ENCODE measurements at regions not wholly inside any gene's neighbourhood (a gene's known extent, or its start where the extent isn't known, plus 50 kb on each side); places are given as distances from the start of the nearest gene placed in this dataset.

DNA sequence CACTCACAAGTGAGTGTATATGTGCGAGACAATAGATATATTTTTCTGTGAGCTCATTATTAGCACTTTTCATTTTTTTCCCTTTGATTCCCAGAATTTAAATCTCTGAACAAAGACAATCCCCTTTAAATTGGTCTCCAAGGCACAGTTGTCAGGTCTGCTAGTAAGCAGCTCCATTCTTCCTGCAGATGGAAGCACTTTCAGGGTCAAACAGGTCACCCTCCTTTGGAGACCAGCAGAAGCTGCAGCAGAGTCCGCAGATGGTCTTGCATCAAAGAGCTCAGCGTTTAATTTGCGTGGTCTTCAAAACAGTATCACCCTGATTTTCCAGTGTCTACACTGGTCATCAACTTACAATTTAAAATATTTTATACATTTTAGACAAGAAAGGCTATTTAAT, 543.8 kb downstream of the ARL4A start:
- intact Hi-C loops (cut with DNase I), result no loop called here
- H3K4me1 ChIP-seq, result no peaks in the 10 kb centered on the region
- H3K36me3 ChIP-seq, result no peaks in the 10 kb centered on the region
- H3K9me3 ChIP-seq, result no peaks in the 10 kb centered on the region
- no peak overlapping the region for H3K27ac ChIP-seq
- 87 to 89% methylated on average over 4 of the region's 4 CpGs for WGBS, 2 donors
- H3K4me3 ChIP-seq, result no peak overlapping the region
- H3K27me3 ChIP-seq, result no peaks in the 10 kb centered on the region
- no peak for DNase-seq
- TF ChIP-seq EP300 (IDR thresholded peaks at IDR 0.05) (no peak), POLR2A (IDR thresholded peaks at IDR 0.05) (no peak), POLR2AphosphoS5 (IDR thresholded peaks at IDR 0.05) (no peak)
- TF ChIP-seq, protein P1, sequence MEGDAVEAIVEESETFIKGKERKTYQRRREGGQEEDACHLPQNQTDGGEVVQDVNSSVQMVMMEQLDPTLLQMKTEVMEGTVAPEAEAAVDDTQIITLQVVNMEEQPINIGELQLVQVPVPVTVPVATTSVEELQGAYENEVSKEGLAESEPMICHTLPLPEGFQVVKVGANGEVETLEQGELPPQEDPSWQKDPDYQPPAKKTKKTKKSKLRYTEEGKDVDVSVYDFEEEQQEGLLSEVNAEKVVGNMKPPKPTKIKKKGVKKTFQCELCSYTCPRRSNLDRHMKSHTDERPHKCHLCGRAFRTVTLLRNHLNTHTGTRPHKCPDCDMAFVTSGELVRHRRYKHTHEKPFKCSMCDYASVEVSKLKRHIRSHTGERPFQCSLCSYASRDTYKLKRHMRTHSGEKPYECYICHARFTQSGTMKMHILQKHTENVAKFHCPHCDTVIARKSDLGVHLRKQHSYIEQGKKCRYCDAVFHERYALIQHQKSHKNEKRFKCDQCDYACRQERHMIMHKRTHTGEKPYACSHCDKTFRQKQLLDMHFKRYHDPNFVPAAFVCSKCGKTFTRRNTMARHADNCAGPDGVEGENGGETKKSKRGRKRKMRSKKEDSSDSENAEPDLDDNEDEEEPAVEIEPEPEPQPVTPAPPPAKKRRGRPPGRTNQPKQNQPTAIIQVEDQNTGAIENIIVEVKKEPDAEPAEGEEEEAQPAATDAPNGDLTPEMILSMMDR (IDR thresholded peaks at IDR 0.05), result no peak

DNA sequence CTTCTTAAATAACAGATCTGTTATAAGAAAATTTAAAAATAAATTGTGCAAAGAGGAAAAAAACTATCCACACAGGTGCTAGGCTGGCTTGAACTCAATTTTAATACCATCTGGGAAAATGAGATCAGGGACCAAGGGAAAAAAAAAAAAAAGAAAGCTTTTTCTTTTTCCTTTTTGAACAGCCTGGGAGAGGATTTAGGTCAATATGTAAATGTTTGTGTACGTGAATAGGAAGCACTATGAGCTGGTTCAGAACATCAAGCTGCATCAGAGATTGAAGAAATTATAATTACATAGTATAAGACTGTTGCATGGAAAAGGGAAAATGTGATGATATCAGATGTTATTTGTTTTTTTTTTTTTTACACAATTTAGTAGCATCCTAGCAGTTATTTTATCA, 548.0 kb downstream of the ARL4A start:
- no peaks in the 10 kb centered on the region for H3K4me1 ChIP-seq
- no peak for DNase-seq
- intact Hi-C loops (cut with DNase I), result no loop called here
- H3K9me3 ChIP-seq, result no peaks in the 10 kb centered on the region
- H3K4me3 ChIP-seq, result no peak overlapping the region
- no peaks in the 10 kb centered on the region for H3K27me3 ChIP-seq
- H3K27ac ChIP-seq, result no peak overlapping the region
- no peak for TF ChIP-seq EP300 (IDR thresholded peaks at IDR 0.05)
- TF ChIP-seq POLR2A (IDR thresholded peaks at IDR 0.05), result no peak
- TF ChIP-seq, protein P1 (IDR thresholded peaks at IDR 0.05), result no peak
- TF ChIP-seq POLR2AphosphoS5 (IDR thresholded peaks at IDR 0.05), result no peak
- WGBS, 2 donors, result 67 to 76% methylated on average over 1 of the region's 1 CpG
- no peaks in the 10 kb centered on the region for H3K36me3 ChIP-seq

GRCh38 chr7:13236026-13236425, 548.6 kb downstream of the ARL4A start:
- intact Hi-C loops (cut with DNase I), result no loop called here
- H3K27me3 ChIP-seq, result no peaks in the 10 kb centered on the region
- 64 to 90% methylated on average over 1 of the region's 1 CpG for WGBS, 2 donors
- TF ChIP-seq POLR2A (IDR thresholded peaks at IDR 0.05), result no peak
- no peak for TF ChIP-seq POLR2AphosphoS5 (IDR thresholded peaks at IDR 0.05)
- TF ChIP-seq, protein P1 (IDR thresholded peaks at IDR 0.05), result no peak
- TF ChIP-seq EP300 (IDR thresholded peaks at IDR 0.05), result no peak
- H3K4me1 ChIP-seq, result no peaks in the 10 kb centered on the region
- H3K27ac ChIP-seq, result no peak overlapping the region
- no peak for DNase-seq
- H3K36me3 ChIP-seq, result no peaks in the 10 kb centered on the region
- no peak overlapping the region for H3K4me3 ChIP-seq
- no peaks in the 10 kb centered on the region for H3K9me3 ChIP-seq

GRCh38 chr7:13240349-13240748, 552.9 kb downstream of the ARL4A start:
- Histone ChIP-seq H3K27me3 (no peaks in the 10 kb centered on the region), H3K4me3 (no peak overlapping the region), H3K9me3 (no peaks in the 10 kb centered on the region), H3K36me3 (no peaks in the 10 kb centered on the region), H3K4me1 (no peaks in the 10 kb centered on the region), H3K27ac (no peak overlapping the region)
- no peak for TF ChIP-seq POLR2AphosphoS5 (IDR thresholded peaks at IDR 0.05)
- TF ChIP-seq POLR2A (IDR thresholded peaks at IDR 0.05), result no peak
- TF ChIP-seq, protein P1 (IDR thresholded peaks at IDR 0.05), result no peak
- no peak for TF ChIP-seq EP300 (IDR thresholded peaks at IDR 0.05)
- 57 to 71% methylated on average over 2 of the region's 2 CpGs for WGBS, 2 donors
- intact Hi-C loops (cut with DNase I), result no loop called here
- no peak for DNase-seq

GRCh38 chr7:13241416-13241815, 554.0 kb downstream of the ARL4A start:
- no peak for DNase-seq
- Histone ChIP-seq H3K27me3 (no peaks in the 10 kb centered on the region), H3K4me1 (no peaks in the 10 kb centered on the region), H3K36me3 (no peaks in the 10 kb centered on the region), H3K9me3 (no peaks in the 10 kb centered on the region), H3K4me3 (no peak overlapping the region), H3K27ac (no peak overlapping the region)
- WGBS, 2 donors, result 76 to 77% methylated on average over 1 of the region's 1 CpG
- intact Hi-C loops (cut with DNase I), result no loop called here
- TF ChIP-seq, protein P1 (IDR thresholded peaks at IDR 0.05), result no peak
- TF ChIP-seq POLR2AphosphoS5 (IDR thresholded peaks at IDR 0.05) (no peak), POLR2A (IDR thresholded peaks at IDR 0.05) (no peak), EP300 (IDR thresholded peaks at IDR 0.05) (no peak)

Data from sigmoid colon (tissue), 6 donors.